CD4-positive, CD25-positive, alpha-beta regulatory T cell (primary cell): ENCODE measurements at regions not wholly inside any gene's neighbourhood (a gene's known extent, or its start where the extent isn't known, plus 50 kb on each side); places are given as distances from the start of the nearest gene placed in this dataset.

Source experiments
- ATAC-seq, 2 donors: fragments of 150-1000 bp; cut with Tn5 transposase; one replicate each; pipeline ENCODE4 v1.10.0; 2021; ENCODE audit warnings: low read depth in 2 of 2, moderate number of reproducible peaks in 2 of 2, moderate library complexity in 1 of 2
- DNase-seq, 3 donors: peaks; one replicate each; pipeline versions ENCODE4 v3.0.0 to v3.0.0-alpha.2; 2012 to 2022; ENCODE audit warnings: mixed read lengths in 1 of 3
- H3K27ac ChIP-seq: one replicate; pipeline ENCODE4 v1.7.0; 2013; ENCODE audit warnings: mild to moderate bottlenecking, low read length; ENCODE audit not compliant: insufficient read depth, poor library complexity, severe bottlenecking
- H3K27me3 ChIP-seq: one replicate; pipeline ENCODE4 v1.7.0; 2013; ENCODE audit warnings: low read length; ENCODE audit not compliant: control insufficient read depth, insufficient read depth
- H3K36me3 ChIP-seq: one replicate; pipeline ENCODE4 v1.7.0; 2013; ENCODE audit warnings: mild to moderate bottlenecking, low read length, moderate library complexity; ENCODE audit not compliant: control insufficient read depth, insufficient read depth
- H3K4me1 ChIP-seq: 2 replicates; pipeline ENCODE4 v1.7.0; 2013; ENCODE audit warnings: mild to moderate bottlenecking, low read length; ENCODE audit not compliant: insufficient read depth, control insufficient read depth, poor library complexity, severe bottlenecking
- H3K4me3 ChIP-seq: one replicate; pipeline ENCODE4 v1.7.0; 2013; ENCODE audit warnings: low read depth, mild to moderate bottlenecking, low read length, moderate library complexity
- H3K9me3 ChIP-seq, 2 experiments: 1 replicate in 1 of 2; 2 replicates in 1 of 2; pipeline ENCODE4 v1.7.0; 2013; ENCODE audit warnings: low read length in 2 of 2, mild to moderate bottlenecking in 1 of 2, moderate library complexity in 1 of 2; ENCODE audit not compliant: control insufficient read depth in 2 of 2
- H3K27ac Mint-ChIP-seq, 3 donors: one replicate each; pipeline ENCODE4 v1.8.0; 2020 to 2022; ENCODE audit warnings: mild to moderate bottlenecking in 3 of 3, mixed read lengths in 3 of 3, moderate library complexity in 2 of 3
- H3K27me3 Mint-ChIP-seq: one replicate; pipeline ENCODE4 v1.8.0; 2022; ENCODE audit warnings: mild to moderate bottlenecking, mixed read lengths
- H3K36me3 Mint-ChIP-seq: one replicate; pipeline ENCODE4 v1.8.0; 2020; ENCODE audit warnings: mixed read lengths
- H3K4me1 Mint-ChIP-seq, 4 donors: one replicate each; pipeline ENCODE4 v1.8.0; 2020 to 2022; ENCODE audit warnings: mixed read lengths in 4 of 4, mild to moderate bottlenecking in 1 of 4
- H3K4me3 Mint-ChIP-seq, 4 donors: one replicate each; pipeline ENCODE4 v1.8.0; 2020 to 2022; ENCODE audit warnings: mild to moderate bottlenecking in 4 of 4, mixed read lengths in 4 of 4, moderate library complexity in 3 of 4
- H3K9me3 Mint-ChIP-seq, 7 donors: one replicate each; pipeline ENCODE4 v1.8.0; 2020 to 2022; ENCODE audit warnings: mixed read lengths in 7 of 7, mild to moderate bottlenecking in 3 of 7, moderate library complexity in 2 of 7

DNA sequence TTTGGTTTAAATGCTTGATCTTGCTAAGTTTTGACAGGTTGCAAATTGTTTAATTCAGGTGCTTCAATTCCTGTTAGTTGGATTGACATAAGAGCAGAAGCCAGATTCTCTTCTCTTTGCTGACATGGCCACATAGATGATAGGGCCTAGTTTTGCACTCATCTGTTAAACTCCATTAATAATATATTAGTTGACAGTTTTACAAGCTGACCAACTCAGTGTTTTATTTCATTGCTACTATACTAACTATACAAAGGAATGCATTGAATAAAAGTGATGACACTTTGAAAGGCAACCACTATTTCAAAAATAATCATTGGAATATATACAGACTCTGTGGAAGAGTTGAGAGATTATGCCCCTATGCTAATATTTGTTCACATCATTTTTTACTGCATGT, 255.6 kb upstream of the DPYD start:
- ATAC-seq (no peak), DNase-seq (no peak)
- no peaks in the 10 kb centered on the region for H3K27me3 ChIP-seq

DNA sequence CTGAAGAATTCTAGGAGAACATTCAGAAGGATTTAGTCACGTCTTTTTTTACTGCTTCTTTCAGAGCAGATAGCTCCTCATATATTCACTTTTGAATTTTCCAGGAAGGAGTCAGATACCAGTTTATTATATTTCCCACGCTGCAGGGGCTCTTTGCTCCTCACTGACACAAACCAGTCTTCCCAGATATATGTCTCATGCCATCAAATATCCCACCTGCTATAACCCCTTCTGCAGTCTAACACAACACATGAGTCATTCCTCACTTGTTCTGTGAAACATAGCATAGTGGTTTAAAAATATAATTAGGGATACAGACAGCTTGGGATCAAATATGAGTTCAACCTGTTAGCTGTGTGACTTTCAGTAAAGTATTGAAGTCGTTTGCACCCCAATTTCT, 251.7 kb upstream of the DPYD start:
- no peaks in the 10 kb centered on the region for H3K27me3 ChIP-seq

More for the DNA sequence above, 255.6 kb upstream of the DPYD start:
- Histone ChIP-seq H3K27ac (no peak overlapping the region), H3K4me1 (no peaks in the 10 kb centered on the region), H3K36me3 (no peaks in the 10 kb centered on the region), H3K4me3 (no peak overlapping the region), H3K9me3 (no peaks in the 10 kb centered on the region)
- H3K36me3 Mint-ChIP-seq: no peaks in the 10 kb centered on the region
- H3K4me3 Mint-ChIP-seq: no peak overlapping the region
- H3K27me3 Mint-ChIP-seq: peaks cover 5% of the 10 kb centered on the region
- H3K4me1 Mint-ChIP-seq: no peaks in the 10 kb centered on the region
- H3K27ac Mint-ChIP-seq: no peak overlapping the region
- peaks cover 0 to 4% (median 0%) of the 10 kb centered on the region in 7 donors for H3K9me3 Mint-ChIP-seq

DNA sequence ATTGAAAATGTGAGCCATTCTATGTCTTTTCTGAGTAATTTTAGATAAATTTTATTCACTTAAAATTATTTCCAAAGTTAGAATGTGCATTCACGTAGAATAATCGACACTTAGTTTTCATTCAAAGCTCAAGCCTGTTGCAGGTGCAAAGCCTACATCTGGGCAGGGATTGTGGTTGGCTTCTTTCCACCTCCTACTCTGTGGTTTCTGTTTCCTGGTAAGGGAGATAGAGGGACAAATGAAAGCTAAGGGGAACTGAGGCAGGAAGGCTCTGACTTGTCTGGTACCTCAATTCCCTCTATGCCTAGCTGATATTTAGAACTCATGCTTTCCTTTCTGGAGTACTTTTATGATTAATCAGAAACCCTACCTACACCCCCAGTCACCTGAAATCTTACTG, 251.2 kb upstream of the DPYD start:
- Mint-ChIP-seq H3K4me3 (no peak overlapping the region), H3K4me1 (no peaks in the 10 kb centered on the region), H3K27ac (no peak overlapping the region), H3K36me3 (no peaks in the 10 kb centered on the region), H3K9me3 (peaks cover 0 to 6% (median 0%) of the 10 kb centered on the region in 7 donors), H3K27me3 (peaks cover 5% of the 10 kb centered on the region)
- no peak for DNase-seq
- Histone ChIP-seq H3K9me3 (no peaks in the 10 kb centered on the region), H3K4me1 (no peaks in the 10 kb centered on the region), H3K36me3 (no peaks in the 10 kb centered on the region), H3K4me3 (no peak overlapping the region), H3K27ac (no peak overlapping the region), H3K27me3 (no peaks in the 10 kb centered on the region)
- no peak for ATAC-seq

More for the DNA sequence above, 251.7 kb upstream of the DPYD start:
- H3K4me1 Mint-ChIP-seq: no peaks in the 10 kb centered on the region
- no peaks in the 10 kb centered on the region for H3K36me3 Mint-ChIP-seq
- no peak overlapping the region for H3K4me3 ChIP-seq
- no peaks in the 10 kb centered on the region for H3K36me3 ChIP-seq
- H3K4me1 ChIP-seq: no peaks in the 10 kb centered on the region
- H3K27me3 Mint-ChIP-seq: peaks cover 5% of the 10 kb centered on the region
- no peak overlapping the region for H3K27ac ChIP-seq
- H3K9me3 Mint-ChIP-seq: peaks cover 0 to 6% (median 0%) of the 10 kb centered on the region in 7 donors
- H3K27ac Mint-ChIP-seq: no peak overlapping the region
- H3K9me3 ChIP-seq: no peaks in the 10 kb centered on the region
- H3K4me3 Mint-ChIP-seq: no peak overlapping the region
- ATAC-seq: no peak
- no peak for DNase-seq

DNA sequence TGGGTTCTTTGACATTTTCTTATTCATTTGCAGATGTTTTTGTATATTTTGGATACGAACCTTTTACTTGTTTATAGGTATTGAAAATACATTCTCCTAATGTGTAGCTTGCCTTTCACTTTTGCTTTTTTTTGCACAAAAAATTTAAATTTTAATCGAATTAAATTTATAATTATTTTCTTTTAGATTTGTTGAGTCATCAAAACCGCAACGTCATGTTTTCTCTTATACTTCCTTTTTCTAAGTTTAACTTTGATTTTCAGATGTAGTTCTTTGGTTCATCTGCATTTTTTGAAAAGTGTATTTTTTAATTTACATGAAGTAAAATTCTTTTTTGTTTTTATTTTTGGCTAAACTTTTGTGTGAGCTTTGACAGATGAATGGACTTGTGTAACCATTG, 243.7 kb upstream of the DPYD start:
- Mint-ChIP-seq H3K27ac (no peak overlapping the region), H3K4me3 (no peak overlapping the region), H3K4me1 (no peaks in the 10 kb centered on the region), H3K36me3 (no peaks in the 10 kb centered on the region), H3K27me3 (no peaks in the 10 kb centered on the region), H3K9me3 (peaks cover 0 to 5% (median 1%) of the 10 kb centered on the region in 7 donors)
- Histone ChIP-seq H3K4me3 (no peak overlapping the region), H3K4me1 (no peaks in the 10 kb centered on the region), H3K9me3 (no peaks in the 10 kb centered on the region), H3K36me3 (no peaks in the 10 kb centered on the region), H3K27me3 (no peaks in the 10 kb centered on the region), H3K27ac (no peak overlapping the region)
- DNase-seq (no peak), ATAC-seq (no peak)

DNA sequence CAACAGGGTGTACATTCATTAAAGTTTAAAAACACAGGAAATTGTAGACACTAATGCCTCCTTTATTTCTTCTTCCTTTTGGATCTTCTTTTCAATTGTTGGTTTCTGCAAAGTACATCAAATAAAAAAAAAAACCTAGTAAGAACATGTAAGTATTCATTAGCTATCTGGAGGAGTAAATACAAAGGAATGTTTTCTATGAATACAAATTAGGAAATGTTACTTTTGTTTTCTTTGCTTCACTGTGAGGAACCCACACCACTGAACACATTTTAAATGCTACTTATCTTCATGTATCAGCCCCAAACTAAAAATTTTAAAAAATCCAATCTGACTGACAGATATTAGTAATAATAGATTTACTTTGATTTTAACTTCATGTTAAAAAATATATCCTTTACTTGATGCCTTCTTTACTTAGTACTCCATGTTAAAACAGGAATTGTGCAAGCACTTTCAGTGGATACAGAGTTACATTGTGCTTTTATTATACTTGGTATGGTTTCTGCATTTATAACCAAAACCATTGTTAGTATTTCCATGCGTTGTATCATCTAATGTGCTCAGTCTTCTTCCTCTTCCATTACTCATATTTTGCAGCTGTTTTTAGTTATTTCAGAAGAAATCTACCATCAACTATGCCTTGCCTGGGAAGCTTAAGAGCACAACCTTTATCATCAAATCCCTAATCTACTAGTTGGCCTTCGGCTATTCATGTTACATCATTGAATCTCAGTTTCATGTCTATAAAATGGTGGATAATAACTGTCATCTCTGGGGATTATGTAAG, 236.9 kb upstream of the DPYD start:
- Mint-ChIP-seq H3K27ac (no peak overlapping the region), H3K4me1 (no peaks in the 10 kb centered on the region), H3K36me3 (no peaks in the 10 kb centered on the region), H3K27me3 (no peaks in the 10 kb centered on the region), H3K4me3 (no peak overlapping the region), H3K9me3 (peaks cover 0 to 5% (median 3%) of the 10 kb centered on the region in 7 donors)
- Histone ChIP-seq H3K27me3 (no peaks in the 10 kb centered on the region), H3K36me3 (no peaks in the 10 kb centered on the region), H3K9me3 (no peaks in the 10 kb centered on the region), H3K4me1 (no peaks in the 10 kb centered on the region), H3K27ac (no peak overlapping the region), H3K4me3 (no peak overlapping the region)
- DNase-seq: no peak
- ATAC-seq: no peak

DNA sequence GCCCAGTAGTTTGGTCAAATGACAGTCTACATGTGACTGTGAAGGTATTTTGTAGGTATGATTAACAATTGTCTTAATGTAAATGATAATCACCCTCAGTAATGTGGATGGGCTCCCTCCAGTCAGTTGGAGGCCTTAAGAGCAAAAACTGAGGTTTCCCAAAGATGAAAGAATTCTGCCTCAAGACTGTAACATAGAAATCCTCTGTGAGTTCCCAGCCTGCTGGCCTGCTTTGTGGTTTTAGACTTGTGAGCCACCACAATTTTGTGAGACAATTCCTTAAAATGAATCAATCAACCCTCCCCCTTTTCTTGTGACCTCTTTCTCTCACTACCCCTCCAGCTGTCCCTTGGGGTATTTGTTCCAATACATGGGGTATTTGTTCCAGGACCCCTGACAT, 226.4 kb upstream of the DPYD start:
- H3K4me3 Mint-ChIP-seq: no peak overlapping the region
- no peaks in the 10 kb centered on the region for H3K9me3 ChIP-seq
- no peaks in the 10 kb centered on the region for H3K4me1 Mint-ChIP-seq
- no peak overlapping the region for H3K4me3 ChIP-seq
- H3K27me3 ChIP-seq: no peaks in the 10 kb centered on the region
- no peak overlapping the region for H3K27ac ChIP-seq
- ATAC-seq (no peak), DNase-seq (no peak)
- peaks cover 0 to 14% (median 3%) of the 10 kb centered on the region in 7 donors for H3K9me3 Mint-ChIP-seq
- H3K27me3 Mint-ChIP-seq: peaks cover 5% of the 10 kb centered on the region
- no peak overlapping the region for H3K27ac Mint-ChIP-seq
- H3K36me3 Mint-ChIP-seq: no peaks in the 10 kb centered on the region
- H3K4me1 ChIP-seq: no peaks in the 10 kb centered on the region
- no peaks in the 10 kb centered on the region for H3K36me3 ChIP-seq

DNA sequence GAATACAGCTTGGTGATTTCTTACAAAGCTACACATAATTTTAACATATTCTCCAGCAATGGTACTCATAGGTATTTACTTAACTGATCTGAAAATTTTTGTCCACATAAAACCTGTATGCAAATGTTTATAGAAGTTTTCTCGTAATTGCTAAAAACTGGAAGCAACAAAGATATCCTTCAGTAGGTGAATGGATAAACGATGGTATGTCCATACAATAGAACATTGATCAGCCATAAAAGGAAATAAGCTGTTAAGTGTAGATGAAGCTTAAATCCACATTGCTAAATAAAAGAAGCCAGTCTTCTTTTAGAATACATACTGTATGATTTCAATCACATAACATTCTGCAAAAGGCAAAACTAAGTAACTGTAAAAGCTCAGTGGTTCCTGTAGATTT, 224.8 kb upstream of the DPYD start:
- no peak for ATAC-seq
- H3K4me1 Mint-ChIP-seq: no peaks in the 10 kb centered on the region
- H3K27ac Mint-ChIP-seq: no peak overlapping the region
- Histone ChIP-seq H3K4me1 (no peaks in the 10 kb centered on the region), H3K27me3 (no peaks in the 10 kb centered on the region), H3K4me3 (no peak overlapping the region), H3K36me3 (no peaks in the 10 kb centered on the region), H3K9me3 (no peaks in the 10 kb centered on the region), H3K27ac (no peak overlapping the region)
- H3K27me3 Mint-ChIP-seq: peaks cover 5% of the 10 kb centered on the region
- DNase-seq: no peak
- peaks cover 0 to 5% (median 3%) of the 10 kb centered on the region in 7 donors for H3K9me3 Mint-ChIP-seq
- H3K36me3 Mint-ChIP-seq: no peaks in the 10 kb centered on the region
- no peak overlapping the region for H3K4me3 Mint-ChIP-seq

DNA sequence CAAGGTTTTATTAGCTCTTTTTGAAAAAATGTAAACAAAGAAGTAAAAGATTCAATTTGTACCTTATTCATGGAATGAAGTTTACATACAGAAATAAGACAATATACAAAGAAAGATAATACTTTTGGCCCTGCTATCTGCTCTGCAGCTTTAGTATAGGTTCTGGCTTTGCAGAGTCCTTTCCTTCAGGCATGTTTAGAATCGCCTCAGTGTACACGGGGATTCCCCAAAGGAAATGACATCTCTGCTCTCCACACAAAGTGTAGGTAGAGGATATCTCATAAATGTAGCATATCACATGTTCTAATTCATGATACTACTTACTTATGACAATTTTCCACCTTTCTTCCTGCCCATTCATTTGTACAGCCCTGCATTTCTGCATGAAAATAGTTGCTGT, 222.6 kb upstream of the DPYD start:
- Mint-ChIP-seq H3K36me3 (no peaks in the 10 kb centered on the region), H3K27ac (no peak overlapping the region), H3K4me3 (no peak overlapping the region), H3K4me1 (no peaks in the 10 kb centered on the region), H3K9me3 (peaks cover 0 to 5% (median 1%) of the 10 kb centered on the region in 7 donors), H3K27me3 (peaks cover 5% of the 10 kb centered on the region)
- H3K27me3 ChIP-seq: no peaks in the 10 kb centered on the region
- H3K36me3 ChIP-seq: no peaks in the 10 kb centered on the region
- H3K9me3 ChIP-seq: no peaks in the 10 kb centered on the region
- no peak overlapping the region for H3K27ac ChIP-seq
- no peak for DNase-seq
- no peak for ATAC-seq
- no peaks in the 10 kb centered on the region for H3K4me1 ChIP-seq
- H3K4me3 ChIP-seq: no peak overlapping the region
